CD4-positive, alpha-beta T cell treated with Interleukin-12 subunit alpha and Interleukin-12 subunit beta, for 1 hour (primary cell): ENCODE measurements at regions not wholly inside any gene's neighbourhood (a gene's known extent, or its start where the extent isn't known, plus 50 kb on each side); places are given as distances from the start of the nearest gene placed in this dataset.

Experiments
- DNase-seq: peaks from one replicate; pipeline ENCODE4 v3.0.0-alpha.2; 2020

DNA sequence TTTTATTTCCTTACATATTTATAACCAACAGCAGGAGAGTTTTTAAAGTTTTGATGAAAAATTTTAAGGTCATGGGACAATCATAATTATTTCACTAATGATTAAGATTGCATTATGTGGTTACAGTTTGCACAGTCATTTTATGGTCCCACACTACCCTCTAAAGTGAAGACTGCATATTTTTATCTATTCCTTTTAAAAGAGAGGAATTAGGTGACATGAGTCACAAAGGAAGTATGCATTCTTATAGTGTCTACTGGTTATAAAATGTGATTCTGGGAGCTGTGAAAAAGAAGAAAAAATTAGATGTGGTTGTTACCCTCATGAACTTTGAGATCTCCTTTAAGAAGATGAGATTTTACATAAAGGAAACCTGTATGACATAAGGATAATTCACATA is 87.9 kb upstream of the GRIA1 start:
- no peak for DNase-seq

DNA sequence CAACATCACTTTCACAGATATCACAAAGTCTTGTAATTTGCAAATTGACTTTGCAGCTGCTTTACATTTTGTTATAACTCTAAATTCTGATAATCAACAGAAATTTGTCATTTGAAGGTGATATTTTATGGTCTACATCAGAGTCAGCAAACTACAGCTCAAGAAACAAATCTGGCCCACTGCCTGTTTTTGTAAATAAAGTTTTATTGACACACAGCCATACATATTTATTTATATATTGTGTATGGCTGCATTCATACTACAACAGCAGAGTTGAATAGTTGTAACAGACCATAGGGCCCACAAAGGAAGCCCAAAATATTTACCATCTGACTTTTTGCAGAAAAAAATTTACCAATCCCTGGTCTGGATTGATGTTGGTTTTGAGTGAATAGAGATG is 87.0 kb upstream of the GRIA1 start:
- no peak for DNase-seq

DNA sequence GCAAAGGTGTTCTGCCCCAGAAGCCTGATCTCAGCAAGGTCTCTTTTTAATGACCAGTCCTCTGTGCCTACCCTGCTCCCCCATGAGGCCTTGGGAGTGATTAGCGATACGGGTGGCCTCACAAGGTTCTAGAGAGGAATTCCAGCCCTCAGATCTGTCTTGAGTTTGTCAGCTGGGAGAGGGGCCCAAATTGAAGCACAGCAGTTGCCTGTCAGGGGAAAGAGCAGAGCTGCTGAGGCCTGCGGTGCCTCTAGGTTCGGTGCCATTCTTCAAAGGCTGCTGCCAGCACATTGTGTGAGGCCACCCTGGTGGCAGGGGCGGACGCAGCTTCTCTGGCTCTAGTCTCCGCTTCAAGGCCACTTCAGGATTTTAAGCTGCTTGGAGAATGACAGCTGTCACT is 85.7 kb upstream of the GRIA1 start:
- no peak for DNase-seq

DNA sequence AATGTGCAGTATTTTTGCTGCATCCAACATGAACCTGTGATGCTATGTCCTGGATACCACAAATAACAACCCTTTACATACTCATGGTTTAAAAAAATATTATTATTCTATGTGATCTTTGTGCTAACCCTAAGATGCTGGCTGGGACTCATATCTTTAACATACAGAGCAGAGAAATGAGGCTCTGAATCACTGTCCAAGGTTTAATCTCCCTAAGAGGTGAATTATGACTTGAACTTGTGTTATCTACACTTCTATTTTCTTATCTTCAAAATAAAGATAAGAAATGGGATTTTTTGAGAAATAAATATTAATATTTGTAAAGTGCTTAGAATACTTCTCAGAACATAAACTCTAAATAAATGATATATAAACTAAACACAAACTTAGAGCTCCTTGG is 68.8 kb upstream of the GRIA1 start:
- no peak for DNase-seq

DNA sequence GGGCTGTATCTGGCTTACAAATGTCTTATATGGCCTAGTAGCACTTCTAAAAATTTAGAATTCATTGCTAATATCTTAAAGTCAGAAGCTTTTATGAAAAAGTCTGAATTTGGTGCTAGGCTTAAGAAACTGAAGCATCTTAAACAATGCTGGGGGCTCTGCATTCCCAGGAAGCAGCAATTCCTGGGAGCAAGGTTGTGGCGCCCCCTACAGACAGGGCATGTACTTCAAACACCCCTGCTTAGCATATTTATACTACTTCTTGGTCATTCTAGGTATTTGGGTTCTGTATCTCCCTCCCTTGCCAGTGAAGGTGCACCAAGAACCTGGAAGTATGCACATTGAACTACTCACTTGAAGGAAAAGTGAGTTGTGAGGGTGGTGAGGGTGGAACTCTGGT is 64.6 kb upstream of the GRIA1 start:
- DNase-seq = no peak

DNA sequence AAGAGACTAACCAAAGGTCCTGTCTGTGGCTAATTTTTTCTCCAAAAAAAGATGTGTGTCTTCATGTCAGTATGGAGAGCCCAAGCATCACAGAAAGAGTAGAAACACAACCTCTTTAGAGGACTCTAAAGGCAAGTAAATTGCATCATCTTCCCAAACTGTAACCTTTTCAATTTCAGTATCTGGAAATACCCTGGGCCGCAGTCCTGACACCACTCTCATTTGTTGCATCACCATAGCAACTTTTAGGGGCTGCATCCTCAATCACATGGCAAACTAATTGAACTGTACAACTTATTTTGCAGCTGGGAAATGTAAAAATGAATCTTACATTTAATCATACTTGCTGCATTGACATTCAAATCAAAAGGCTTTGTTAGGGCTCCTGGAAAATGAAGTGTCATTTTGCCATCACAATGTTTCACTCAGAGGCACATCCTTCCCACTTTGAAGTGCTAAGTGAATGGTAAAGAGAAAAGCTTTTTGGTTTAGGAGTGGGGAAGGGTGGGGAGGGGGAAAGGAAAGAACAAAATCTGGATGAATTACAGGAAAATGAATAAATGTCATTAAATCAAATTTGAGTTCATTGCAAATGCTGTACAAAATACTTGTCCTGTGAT is 60.6 kb upstream of the GRIA1 start:
- no peak for DNase-seq

DNA sequence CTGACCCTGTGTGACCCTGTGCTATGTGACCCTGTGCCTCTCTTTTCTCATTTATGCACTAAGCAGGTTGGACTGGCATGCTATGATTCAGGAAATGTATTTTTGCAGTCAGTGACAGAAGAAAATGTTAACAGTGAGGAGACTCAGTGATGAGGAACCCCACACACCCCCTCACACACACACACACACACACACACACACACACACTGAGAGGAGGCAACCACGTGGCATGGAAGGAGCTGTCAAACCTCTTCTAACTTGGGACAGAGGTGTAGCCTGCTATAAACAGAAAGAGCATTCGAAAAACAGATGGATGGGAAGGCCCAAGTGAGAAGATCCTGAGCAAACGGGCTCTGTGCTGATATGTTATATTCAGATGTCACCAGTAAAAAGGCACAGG is 57.9 kb upstream of the GRIA1 start:
- DNase-seq = no peak

DNA sequence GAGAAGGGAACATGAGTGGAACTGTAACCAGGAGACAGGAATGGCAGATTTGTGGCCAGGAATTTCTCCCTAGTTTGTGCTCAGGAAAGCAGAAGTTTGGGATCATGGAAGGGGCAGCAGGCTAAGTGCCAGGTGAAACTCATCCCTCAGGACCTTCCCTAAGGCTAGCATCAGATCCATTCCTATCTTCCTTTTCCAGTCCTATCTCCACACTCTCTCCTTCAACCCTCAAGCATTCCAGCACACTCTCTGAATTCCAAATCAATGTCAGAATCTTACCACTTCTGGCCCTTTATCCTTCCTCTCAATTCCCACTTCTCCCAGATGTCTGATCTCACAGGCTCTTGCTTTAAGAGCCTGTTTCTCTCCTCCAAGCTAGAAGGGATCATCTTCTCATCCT is 53.2 kb upstream of the GRIA1 start:
- no peak for DNase-seq

DNA sequence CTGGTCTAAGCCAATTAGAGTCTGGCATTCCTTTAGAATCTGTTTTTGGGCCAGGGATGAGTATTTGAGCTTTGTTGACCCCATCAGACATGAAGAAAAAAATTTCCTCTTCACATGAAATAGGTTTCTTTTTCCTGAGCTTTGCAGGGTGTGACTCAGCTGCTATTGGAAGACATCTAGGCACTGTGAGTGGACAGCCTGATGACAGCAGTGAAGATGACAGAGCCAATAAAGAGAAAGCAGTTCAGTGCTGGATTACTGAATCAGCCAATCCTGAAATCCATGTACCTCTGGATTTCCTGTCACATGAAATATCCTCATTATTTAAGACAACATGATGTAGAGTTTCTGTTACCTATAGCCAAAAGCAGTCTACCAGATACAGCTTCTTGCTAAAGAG is 51.3 kb upstream of the GRIA1 start:
- no peak for DNase-seq
